GM18858 (cell line): ENCODE measurements at regions not wholly inside any gene's neighbourhood (a gene's known extent, or its start where the extent isn't known, plus 50 kb on each side); places are given as distances from the start of the nearest gene placed in this dataset.
"Not testable (repeated sequence)": the region's sequence is repeated elsewhere in the genome, so short reads cannot be mapped to it uniquely, and the experiment has no call there.

ENCODE experiments used
- ATAC-seq: cut with Tn5 transposase; IDR thresholded peaks from one replicate; pipeline ENCODE4 v1.9.1; 2021; ENCODE audit not compliant: unreplicated experiment

DNA sequence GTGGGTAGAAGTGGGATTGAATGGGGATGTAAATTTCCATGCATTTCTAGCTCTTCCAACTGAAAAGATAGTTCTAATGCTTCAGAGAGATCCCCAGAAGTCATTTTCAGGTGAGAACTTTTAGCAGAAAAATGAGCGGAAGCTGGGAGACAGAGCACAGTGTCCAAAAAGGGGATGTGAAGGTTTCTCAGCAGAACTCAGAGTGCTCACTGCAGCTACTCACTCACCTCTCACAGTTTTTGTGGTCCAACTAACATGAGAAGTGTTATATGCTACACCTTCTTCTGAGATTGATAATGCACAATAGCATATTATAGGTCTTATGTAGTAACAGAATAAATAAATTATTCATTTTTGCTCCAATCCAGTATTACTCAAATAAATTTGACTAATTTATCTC lies 519.2 kb upstream of the HS3ST5 start:
- no peak for ATAC-seq

- no peak for ATAC-seq
Measured at GRCh38 chr6:114844359-114844758, 501.5 kb upstream of the HS3ST5 start.

- no peak for ATAC-seq
Measured at GRCh38 chr6:114839019-114839418, 496.2 kb upstream of the HS3ST5 start.

DNA sequence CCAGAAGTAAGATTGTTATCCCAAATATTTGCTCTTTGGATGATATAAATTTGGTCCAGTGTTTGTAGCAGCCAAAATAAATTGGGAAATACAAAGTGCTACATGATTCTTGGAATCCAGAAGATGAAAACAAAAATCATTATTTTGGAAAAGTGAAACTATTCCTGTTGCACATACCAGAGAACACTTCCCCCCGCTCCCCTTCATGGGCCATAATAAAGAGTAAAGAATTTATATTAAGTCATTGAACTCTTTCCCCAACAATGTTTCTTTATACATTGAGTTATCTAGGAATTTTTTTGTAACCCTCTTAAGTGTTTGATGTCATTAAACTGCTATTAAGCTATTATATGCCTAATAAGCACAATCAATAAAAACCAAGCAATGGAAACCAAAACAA lies 490.4 kb upstream of the HS3ST5 start:
- no peak for ATAC-seq

GRCh38 chr6:114830515-114830914 lies 487.7 kb upstream of the HS3ST5 start:
- ATAC-seq = no peak

DNA sequence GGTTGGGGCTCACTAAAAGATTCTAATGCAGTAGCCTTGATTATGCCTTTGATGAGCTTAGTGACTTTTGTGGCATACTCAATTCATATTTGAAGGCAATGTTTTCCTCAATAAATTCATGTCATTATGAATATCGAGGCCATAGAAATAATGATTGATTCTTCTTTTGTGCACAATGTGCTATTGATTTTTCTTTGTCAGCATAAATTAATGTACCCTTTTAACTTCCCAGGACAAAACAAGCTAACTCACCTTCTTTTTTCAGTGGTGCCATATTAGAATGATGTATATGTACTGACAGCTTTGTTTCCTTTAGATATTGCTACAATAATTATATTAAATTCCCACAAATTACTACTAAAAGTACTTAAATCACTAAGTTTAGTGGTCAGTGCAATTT lies 484.3 kb upstream of the HS3ST5 start:
- no peak for ATAC-seq

- ATAC-seq = no peak
Measured at GRCh38 chr6:114824409-114824808, 481.6 kb upstream of the HS3ST5 start.

GRCh38 chr6:114816678-114817077 lies 473.9 kb upstream of the HS3ST5 start:
- peak; percentile 63 for ATAC-seq

GRCh38 chr6:114810468-114810867 lies 467.6 kb upstream of the HS3ST5 start:
- ATAC-seq = no peak

- ATAC-seq = not testable (repeated sequence)
Measured at GRCh38 chr6:114805426-114805825, 462.6 kb upstream of the HS3ST5 start.

- no peak for ATAC-seq
Measured at GRCh38 chr6:114796576-114796975, 453.8 kb upstream of the HS3ST5 start.

DNA sequence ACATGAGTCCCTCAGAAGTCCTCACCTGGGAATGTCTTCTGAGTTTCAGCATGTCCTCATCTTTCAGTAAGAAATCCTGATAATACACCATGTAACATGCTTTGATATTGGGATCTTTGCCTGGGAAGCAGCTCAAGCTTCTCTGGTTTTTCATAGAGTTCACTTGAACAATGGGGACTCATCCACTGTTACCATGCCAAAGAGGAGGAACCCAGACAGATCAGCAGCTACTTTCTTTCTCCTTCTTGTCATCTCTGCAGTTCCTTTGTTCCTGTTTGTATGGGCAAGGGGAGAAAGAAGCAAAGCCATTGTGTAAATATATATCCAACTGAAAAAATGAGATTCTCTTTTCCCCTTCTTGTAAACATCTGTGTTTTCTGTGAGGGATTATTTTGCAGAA lies 450.6 kb upstream of the HS3ST5 start:
- no peak for ATAC-seq

- no peak for ATAC-seq
Measured at GRCh38 chr6:114785235-114786127, 442.7 kb upstream of the HS3ST5 start.

- ATAC-seq = no peak
Measured at GRCh38 chr6:114783783-114784182, 441.0 kb upstream of the HS3ST5 start.

DNA sequence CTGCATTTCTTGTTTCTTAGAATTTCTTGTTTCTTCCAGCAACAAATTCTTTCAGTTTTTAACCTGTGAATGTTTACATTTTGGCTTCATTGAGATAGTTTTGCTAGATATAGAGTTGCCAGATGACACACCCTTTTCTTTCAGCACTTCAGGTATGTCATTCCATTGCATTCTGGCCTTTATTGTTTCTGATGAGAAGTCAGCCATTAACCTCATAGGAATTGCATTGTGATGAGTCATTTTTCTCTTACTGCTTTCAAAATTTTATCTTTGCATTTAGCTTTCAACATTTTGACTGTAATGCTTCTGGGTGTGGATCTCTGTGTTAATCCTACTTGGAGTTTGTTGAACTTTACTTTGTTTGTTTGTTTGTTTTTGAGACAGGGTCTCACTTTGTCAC lies 440.3 kb upstream of the HS3ST5 start:
- no peak for ATAC-seq

DNA sequence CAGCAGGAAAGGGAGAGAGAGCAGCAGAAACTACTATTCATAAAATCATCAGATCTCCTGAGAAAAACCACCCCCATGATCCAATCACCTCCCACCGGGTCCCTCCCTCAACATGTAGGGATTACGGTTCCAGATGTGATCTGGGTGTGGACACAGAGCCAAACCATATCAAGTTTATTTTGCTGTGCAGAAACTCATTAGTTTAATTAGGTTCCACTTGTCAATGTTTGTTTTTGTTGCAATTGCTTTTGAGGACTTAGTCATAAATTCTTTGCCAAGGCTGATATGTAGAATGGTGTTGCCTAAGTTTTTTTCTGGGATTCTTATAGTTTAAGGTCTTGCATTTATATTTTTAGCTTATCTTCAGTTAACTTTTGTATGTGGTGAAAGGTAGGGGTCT lies 422.0 kb upstream of the HS3ST5 start:
- ATAC-seq = no peak

DNA sequence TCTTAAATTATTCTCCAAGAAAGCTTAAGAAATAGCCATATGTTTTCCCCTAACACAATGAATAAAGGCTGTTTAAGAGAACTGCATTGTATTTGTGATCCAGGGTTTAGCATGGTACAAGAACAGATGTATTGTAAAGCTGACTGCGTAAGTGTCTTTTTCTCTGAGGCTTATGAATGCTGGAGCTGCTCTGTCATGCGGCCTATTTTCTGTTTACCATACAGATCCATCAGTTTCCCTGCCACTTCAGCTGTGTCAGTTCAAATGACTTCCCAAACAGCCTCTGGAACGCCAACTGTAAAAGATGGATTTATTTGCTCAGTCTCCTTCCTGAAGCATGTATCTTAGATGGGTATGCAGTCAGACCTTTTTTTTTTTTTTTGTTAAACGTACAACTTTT lies 419.3 kb upstream of the HS3ST5 start:
- no peak for ATAC-seq

GRCh38 chr6:114747995-114748625 lies 405.3 kb upstream of the HS3ST5 start:
- ATAC-seq = no peak

GRCh38 chr6:114740547-114740946 lies 397.7 kb upstream of the HS3ST5 start:
- ATAC-seq = no peak

- ATAC-seq = no peak
Measured at GRCh38 chr6:114739656-114740055, 396.8 kb upstream of the HS3ST5 start.

DNA sequence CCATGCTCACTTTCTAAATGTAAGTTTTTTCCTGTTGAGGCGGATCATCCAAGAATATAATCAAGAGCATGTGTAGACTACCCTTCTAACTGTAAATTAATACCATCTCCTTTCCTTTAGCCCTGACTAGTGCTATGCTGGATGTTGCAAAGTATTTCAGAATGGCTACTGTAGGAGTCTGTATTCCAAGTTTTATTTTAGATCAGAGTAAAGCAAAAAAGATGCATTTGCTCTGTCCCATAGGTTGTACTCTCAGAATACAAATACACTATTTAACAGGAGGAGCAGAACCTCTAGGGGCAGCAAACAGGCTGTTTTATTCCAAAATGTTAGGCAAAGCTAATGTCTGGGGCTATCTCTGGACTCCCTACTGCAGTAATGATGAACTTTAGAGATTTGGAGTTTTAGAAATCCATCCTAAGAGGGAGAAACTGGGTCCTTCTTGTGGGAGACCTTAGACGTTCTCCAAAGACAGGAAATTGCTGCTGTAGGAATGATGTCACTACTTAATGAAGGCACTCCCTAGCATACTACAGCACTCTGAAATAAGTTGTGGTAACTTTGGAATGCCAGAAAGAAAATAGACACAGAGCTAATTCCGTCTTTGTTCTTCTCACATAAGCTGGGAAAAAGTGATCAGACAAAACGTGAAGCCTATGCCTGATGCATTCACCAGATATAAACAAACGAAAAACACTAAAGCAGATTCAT lies 392.4 kb upstream of the HS3ST5 start:
- no peak for ATAC-seq

DNA sequence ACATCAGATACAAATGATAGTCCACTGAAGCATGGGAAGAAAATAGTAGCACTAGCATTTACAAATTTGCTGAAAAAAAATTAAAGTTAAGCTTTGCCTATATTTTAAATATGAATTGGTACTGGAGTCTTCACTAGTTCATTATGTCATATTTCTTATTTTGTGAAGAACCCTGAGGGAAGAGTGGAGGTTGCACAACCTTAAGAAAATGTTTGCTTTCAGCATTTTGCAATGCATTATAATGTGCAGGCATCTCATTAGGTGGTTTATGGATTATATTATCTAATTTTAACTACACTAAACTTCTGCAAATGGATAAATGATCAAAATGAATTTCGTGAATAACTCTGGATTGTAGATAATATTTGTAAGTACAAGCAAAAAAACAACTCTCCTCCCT lies 390.8 kb upstream of the HS3ST5 start:
- ATAC-seq = no peak
